ENCODE measurements at regions not wholly inside any gene's neighbourhood (a gene's known extent, or its start where the extent isn't known, plus 50 kb on each side); places are given as distances from the start of the nearest gene placed in this dataset.

GRCh38 chr1:232302376-232303221 lies 327.3 kb downstream of the SIPA1L2 start (continued):
- TF ChIP-seq CSRNP3 (CRISPR knock-in tag; IDR thresholded peaks at IDR 0.05), result no peak
- TF ChIP-seq PPARA (CRISPR knock-in tag; IDR thresholded peaks at IDR 0.05; ENCODE audit: borderline replicate concordance), result no peak

GRCh38 chr1:232301246-232301645 lies 328.7 kb downstream of the SIPA1L2 start:
- no peak for TF ChIP-seq PPARA (CRISPR knock-in tag; IDR thresholded peaks at IDR 0.05; ENCODE audit: borderline replicate concordance)
- TF ChIP-seq TOX (CRISPR knock-in tag; IDR thresholded peaks at IDR 0.05; ENCODE audit: borderline replicate concordance), result no peak
- no peak for TF ChIP-seq POU6F1 (CRISPR knock-in tag; IDR thresholded peaks at IDR 0.05; ENCODE audit: borderline replicate concordance, low read depth)
- no peak for TF ChIP-seq GLIS3 (CRISPR knock-in tag; IDR thresholded peaks at IDR 0.05)
- TF ChIP-seq CREB5 (CRISPR knock-in tag; IDR thresholded peaks at IDR 0.05; ENCODE audit: low read depth), result no peak
- no peak for TF ChIP-seq ZFP30 (CRISPR knock-in tag; IDR thresholded peaks at IDR 0.05)
- no peak for TF ChIP-seq SNAI2 (CRISPR knock-in tag; IDR thresholded peaks at IDR 0.05)
- TF ChIP-seq TSHZ2 (CRISPR knock-in tag; IDR thresholded peaks at IDR 0.05), result no peak
- TF ChIP-seq ZC3H10 (CRISPR knock-in tag; IDR thresholded peaks at IDR 0.05), result no peak
- no peak for ATAC-seq

- no peak for TF ChIP-seq ISL1 (CRISPR knock-in tag; IDR thresholded peaks at IDR 0.05)
- TF ChIP-seq ZFP30 (CRISPR knock-in tag; IDR thresholded peaks at IDR 0.05), result no peak
- TF ChIP-seq ARNTL (CRISPR knock-in tag; IDR thresholded peaks at IDR 0.05; ENCODE audit: borderline replicate concordance, low read depth), result no peak
- TF ChIP-seq ZNF8 (CRISPR knock-in tag; IDR thresholded peaks at IDR 0.05), result no peak
- TF ChIP-seq ZNF70 (CRISPR knock-in tag; IDR thresholded peaks at IDR 0.05), result no peak
- no peak for TF ChIP-seq PPARA (CRISPR knock-in tag; IDR thresholded peaks at IDR 0.05; ENCODE audit: borderline replicate concordance)
- no peak for TF ChIP-seq TSHZ2 (CRISPR knock-in tag; IDR thresholded peaks at IDR 0.05)
- no peak for TF ChIP-seq PATZ1 (CRISPR knock-in tag; IDR thresholded peaks at IDR 0.05; ENCODE audit: borderline replicate concordance)
- no peak for TF ChIP-seq TOX (CRISPR knock-in tag; IDR thresholded peaks at IDR 0.05; ENCODE audit: borderline replicate concordance)
- TF ChIP-seq GLIS3 (CRISPR knock-in tag; IDR thresholded peaks at IDR 0.05), result no peak
- no peak for TF ChIP-seq ZNF565 (CRISPR knock-in tag; conservative IDR thresholded peaks at IDR 0.05; ENCODE audit: low read depth)
- no peak for TF ChIP-seq ESRRG (CRISPR knock-in tag; IDR thresholded peaks at IDR 0.05)
- no peak for TF ChIP-seq CSDC2 (CRISPR knock-in tag; IDR thresholded peaks at IDR 0.05)
- no peak for TF ChIP-seq BACH2 (CRISPR knock-in tag; IDR thresholded peaks at IDR 0.05; ENCODE audit: borderline replicate concordance)
- no peak for TF ChIP-seq CREB5 (CRISPR knock-in tag; IDR thresholded peaks at IDR 0.05; ENCODE audit: low read depth)
- TF ChIP-seq SNAI2 (CRISPR knock-in tag; IDR thresholded peaks at IDR 0.05), result no peak
- no peak for TF ChIP-seq ZC3H10 (CRISPR knock-in tag; IDR thresholded peaks at IDR 0.05)
- no peak for TF ChIP-seq POU6F1 (CRISPR knock-in tag; IDR thresholded peaks at IDR 0.05; ENCODE audit: borderline replicate concordance, low read depth)
- no peak for TF ChIP-seq RARB (CRISPR knock-in tag; IDR thresholded peaks at IDR 0.05)
- no peak for TF ChIP-seq ZFP3 (CRISPR knock-in tag; IDR thresholded peaks at IDR 0.05)
- ATAC-seq, result no peak
Observed at GRCh38 chr1:232300466-232300865, 329.5 kb downstream of the SIPA1L2 start.
